ENCODE measurements at regions not wholly inside any gene's neighbourhood (a gene's known extent, or its start where the extent isn't known, plus 50 kb on each side); places are given as distances from the start of the nearest gene placed in this dataset.

GRCh38 chr13:54184576-54184975 is 1156.0 kb downstream of the OLFM4 start:
- Histone ChIP-seq H3K4me3 (ENCODE audit: low read depth, low read length) (no peak overlapping the region), H3K27ac (ENCODE audit: low read depth, low read length) (no peak overlapping the region), H3K9me3 (ENCODE audit: control insufficient read depth, insufficient read depth, low read length) (no peaks in the 10 kb centered on the region), H3K36me3 (ENCODE audit: control insufficient read depth, insufficient read depth, low read length) (no peaks in the 10 kb centered on the region), H3K4me1 (ENCODE audit: control insufficient read depth, insufficient read depth, low read length) (no peaks in the 10 kb centered on the region), H3K27me3 (ENCODE audit: control insufficient read depth, insufficient read depth, low read length) (no peaks in the 10 kb centered on the region)
- no CpG with 5 or more reads among the region's 4 CpGs for WGBS (ENCODE audit: insufficient coverage)
- DNase-seq (ENCODE audit: low read depth in 4 of 6, low spot score in 6 of 6), result no peak

- Histone ChIP-seq H3K4me1 (ENCODE audit: control insufficient read depth, insufficient read depth, low read length) (no peaks in the 10 kb centered on the region), H3K27me3 (ENCODE audit: control insufficient read depth, insufficient read depth, low read length) (no peaks in the 10 kb centered on the region), H3K4me3 (ENCODE audit: low read depth, low read length) (no peak overlapping the region), H3K9me3 (ENCODE audit: control insufficient read depth, insufficient read depth, low read length) (no peaks in the 10 kb centered on the region), H3K36me3 (ENCODE audit: control insufficient read depth, insufficient read depth, low read length) (no peaks in the 10 kb centered on the region), H3K27ac (ENCODE audit: low read depth, low read length) (no peak overlapping the region)
- 71% methylated on average over 1 of the region's 2 CpGs for WGBS (ENCODE audit: insufficient coverage)
- DNase-seq (ENCODE audit: low read depth in 4 of 6, low spot score in 6 of 6), result no peak
Measured at GRCh38 chr13:54185101-54185500, 1156.5 kb downstream of the OLFM4 start.

DNA sequence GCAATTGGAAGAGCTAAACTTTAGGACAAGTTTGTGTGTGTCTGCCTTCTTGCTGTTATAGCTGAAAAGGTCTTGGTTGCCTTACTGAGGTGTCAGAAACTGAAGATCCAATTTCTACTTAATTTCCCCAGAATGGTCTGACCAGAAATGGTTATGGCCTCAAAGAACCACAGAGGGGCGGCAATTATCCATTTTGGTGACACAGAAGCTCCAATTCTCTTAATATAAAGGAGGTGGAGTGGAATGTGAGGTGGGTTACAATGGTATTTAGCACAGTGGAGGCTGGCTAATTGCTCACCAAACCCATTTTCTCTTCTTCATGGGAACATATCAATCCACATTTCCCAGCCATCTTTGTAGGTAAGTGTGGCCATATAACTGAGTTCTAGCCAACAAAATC is 1157.2 kb downstream of the OLFM4 start:
- peak in 1 of 6 donors; percentile 17 for DNase-seq (ENCODE audit: low read depth in 4 of 6, low spot score in 6 of 6)
- H3K27ac ChIP-seq (ENCODE audit: low read depth, low read length), result no peak overlapping the region
- H3K27me3 ChIP-seq (ENCODE audit: control insufficient read depth, insufficient read depth, low read length), result no peaks in the 10 kb centered on the region
- H3K4me3 ChIP-seq (ENCODE audit: low read depth, low read length), result no peak overlapping the region
- no peaks in the 10 kb centered on the region for H3K4me1 ChIP-seq (ENCODE audit: control insufficient read depth, insufficient read depth, low read length)
- H3K36me3 ChIP-seq (ENCODE audit: control insufficient read depth, insufficient read depth, low read length), result no peaks in the 10 kb centered on the region
- H3K9me3 ChIP-seq (ENCODE audit: control insufficient read depth, insufficient read depth, low read length), result no peaks in the 10 kb centered on the region
- WGBS (ENCODE audit: insufficient coverage), result no CpG with 5 or more reads among the region's 1 CpG

- H3K4me1 ChIP-seq (ENCODE audit: control insufficient read depth, insufficient read depth, low read length), result no peaks in the 10 kb centered on the region
- WGBS (ENCODE audit: insufficient coverage), result 92% methylated on average over 1 of the region's 1 CpG
- no peak for DNase-seq (ENCODE audit: low read depth in 4 of 6, low spot score in 6 of 6)
- H3K4me3 ChIP-seq (ENCODE audit: low read depth, low read length), result no peak overlapping the region
- no peaks in the 10 kb centered on the region for H3K9me3 ChIP-seq (ENCODE audit: control insufficient read depth, insufficient read depth, low read length)
- H3K27me3 ChIP-seq (ENCODE audit: control insufficient read depth, insufficient read depth, low read length), result no peaks in the 10 kb centered on the region
- H3K27ac ChIP-seq (ENCODE audit: low read depth, low read length), result no peak overlapping the region
- H3K36me3 ChIP-seq (ENCODE audit: control insufficient read depth, insufficient read depth, low read length), result no peaks in the 10 kb centered on the region
Measured at GRCh38 chr13:54187461-54187860, 1158.8 kb downstream of the OLFM4 start.

DNA sequence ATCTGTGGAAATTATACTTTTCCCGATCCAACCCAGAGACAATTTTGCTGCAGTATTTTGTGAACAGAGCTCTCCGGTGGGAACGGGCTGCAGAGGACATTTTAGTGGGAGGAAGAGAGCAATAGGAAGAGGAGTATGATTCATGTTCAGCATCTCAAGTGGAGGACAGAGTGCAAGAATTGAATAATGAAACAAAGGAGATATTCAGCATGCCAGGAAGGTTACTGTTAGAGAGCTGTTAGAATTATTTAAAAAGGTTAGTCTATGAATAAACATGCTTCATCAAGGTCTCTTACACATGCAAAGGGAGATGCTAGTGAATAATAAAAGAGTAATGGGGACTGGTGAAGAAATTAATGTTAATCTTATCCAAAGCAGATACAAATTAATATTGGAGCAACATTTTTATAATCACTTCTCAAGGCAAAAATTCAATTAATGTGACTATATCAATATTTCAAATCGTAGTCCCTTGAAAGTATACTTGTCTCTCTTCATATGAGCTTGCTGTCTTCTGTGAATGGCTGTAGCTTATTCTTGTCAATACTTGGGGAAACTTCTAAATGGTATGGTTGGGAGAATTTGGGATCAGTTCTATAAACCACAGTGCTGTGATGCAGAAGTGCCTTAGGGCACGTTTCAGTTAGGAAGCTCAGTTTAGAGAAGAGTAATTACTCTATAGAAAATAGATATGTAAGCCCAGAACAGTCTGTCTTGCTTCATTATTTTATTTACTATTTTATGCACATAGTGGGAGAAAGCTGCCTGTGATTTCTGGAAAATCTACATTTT is 1165.8 kb downstream of the OLFM4 start:
- Histone ChIP-seq H3K4me3 (ENCODE audit: low read depth, low read length) (no peak overlapping the region), H3K4me1 (ENCODE audit: control insufficient read depth, insufficient read depth, low read length) (no peaks in the 10 kb centered on the region)
- peak in 2 of 6 donors; percentile 14 to 54 for DNase-seq (ENCODE audit: low read depth in 4 of 6, low spot score in 6 of 6)

DNA sequence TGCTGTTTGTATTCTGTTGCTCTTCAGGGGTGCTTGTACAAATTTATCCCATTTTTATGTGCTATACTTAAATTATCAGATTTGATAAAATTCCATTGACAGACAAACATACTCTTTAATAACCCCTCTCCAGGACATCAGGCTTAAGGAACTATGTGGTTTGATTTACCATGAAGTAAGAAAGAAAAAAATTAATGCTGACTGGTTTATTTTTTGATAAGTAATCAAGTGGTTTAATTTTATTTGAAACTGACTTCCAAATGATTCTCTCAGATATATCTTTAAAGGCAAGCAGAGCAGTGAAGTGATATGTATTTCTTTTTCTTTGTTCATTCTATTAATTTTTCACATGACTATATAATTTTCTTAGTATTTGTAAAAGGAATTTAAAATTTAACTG is 1168.1 kb downstream of the OLFM4 start:
- Histone ChIP-seq H3K36me3 (ENCODE audit: control insufficient read depth, insufficient read depth, low read length) (no peaks in the 10 kb centered on the region), H3K9me3 (ENCODE audit: control insufficient read depth, insufficient read depth, low read length) (no peaks in the 10 kb centered on the region), H3K4me3 (ENCODE audit: low read depth, low read length) (no peak overlapping the region), H3K27ac (ENCODE audit: low read depth, low read length) (no peak overlapping the region), H3K27me3 (ENCODE audit: control insufficient read depth, insufficient read depth, low read length) (no peaks in the 10 kb centered on the region), H3K4me1 (ENCODE audit: control insufficient read depth, insufficient read depth, low read length) (no peaks in the 10 kb centered on the region)
- DNase-seq (ENCODE audit: low read depth in 4 of 6, low spot score in 6 of 6), result no peak

More for the DNA sequence above, 1165.8 kb downstream of the OLFM4 start:
- 29% methylated on average over 2 of the region's 5 CpGs for WGBS (ENCODE audit: insufficient coverage)
- Histone ChIP-seq H3K9me3 (ENCODE audit: control insufficient read depth, insufficient read depth, low read length) (no peaks in the 10 kb centered on the region), H3K27ac (ENCODE audit: low read depth, low read length) (no peak overlapping the region), H3K27me3 (ENCODE audit: control insufficient read depth, insufficient read depth, low read length) (no peaks in the 10 kb centered on the region), H3K36me3 (ENCODE audit: control insufficient read depth, insufficient read depth, low read length) (no peaks in the 10 kb centered on the region)

DNA sequence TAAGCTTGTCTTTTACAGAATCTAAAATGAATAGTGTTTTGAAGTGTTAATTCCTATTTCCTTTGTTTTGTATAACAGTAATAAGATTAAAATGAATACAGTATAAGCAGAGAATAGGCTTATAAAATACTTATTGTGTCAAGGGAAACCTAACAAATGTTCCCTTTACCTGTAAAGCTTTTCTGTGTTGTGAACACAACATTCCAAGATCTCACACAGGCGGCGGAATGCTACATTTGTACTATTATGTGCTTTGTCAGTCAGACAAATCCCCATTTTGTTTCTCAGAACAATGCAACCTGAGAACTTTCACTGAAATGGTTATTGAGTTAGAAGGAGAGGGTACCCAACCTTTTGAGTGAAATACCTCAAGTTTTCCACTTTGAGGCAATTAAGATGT is 1170.3 kb downstream of the OLFM4 start:
- no peaks in the 10 kb centered on the region for H3K36me3 ChIP-seq (ENCODE audit: control insufficient read depth, insufficient read depth, low read length)
- H3K4me3 ChIP-seq (ENCODE audit: low read depth, low read length), result no peak overlapping the region
- no peak for DNase-seq (ENCODE audit: low read depth in 4 of 6, low spot score in 6 of 6)
- no peaks in the 10 kb centered on the region for H3K4me1 ChIP-seq (ENCODE audit: control insufficient read depth, insufficient read depth, low read length)
- H3K27ac ChIP-seq (ENCODE audit: low read depth, low read length), result no peak overlapping the region
- H3K9me3 ChIP-seq (ENCODE audit: control insufficient read depth, insufficient read depth, low read length), result no peaks in the 10 kb centered on the region
- no peaks in the 10 kb centered on the region for H3K27me3 ChIP-seq (ENCODE audit: control insufficient read depth, insufficient read depth, low read length)
- WGBS (ENCODE audit: insufficient coverage), result no CpG with 5 or more reads among the region's 2 CpGs

DNA sequence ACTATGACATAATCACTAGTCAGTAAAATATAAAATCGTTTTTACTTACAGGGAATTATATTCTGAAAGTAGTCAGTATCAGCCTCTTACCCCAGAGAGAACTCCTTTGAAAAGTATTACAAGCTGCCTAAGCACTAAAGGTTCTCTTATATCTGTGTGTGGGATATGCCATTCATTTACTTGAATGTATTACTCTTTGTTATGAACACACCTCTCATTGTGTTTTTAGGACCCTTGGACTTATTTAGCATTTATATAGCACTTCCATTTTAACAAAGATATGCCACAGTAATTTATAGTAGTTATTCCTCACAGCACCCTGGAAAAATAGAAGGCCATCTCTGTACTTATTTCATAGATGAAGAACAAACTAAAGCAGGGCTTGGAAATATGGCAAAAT is 1178.0 kb downstream of the OLFM4 start:
- no peaks in the 10 kb centered on the region for H3K27me3 ChIP-seq (ENCODE audit: control insufficient read depth, insufficient read depth, low read length)
- H3K4me3 ChIP-seq (ENCODE audit: low read depth, low read length), result no peak overlapping the region
- no CpG with 5 or more reads among the region's 1 CpG for WGBS (ENCODE audit: insufficient coverage)
- no peaks in the 10 kb centered on the region for H3K36me3 ChIP-seq (ENCODE audit: control insufficient read depth, insufficient read depth, low read length)
- H3K4me1 ChIP-seq (ENCODE audit: control insufficient read depth, insufficient read depth, low read length), result no peaks in the 10 kb centered on the region
- DNase-seq (ENCODE audit: low read depth in 4 of 6, low spot score in 6 of 6), result no peak
- no peaks in the 10 kb centered on the region for H3K9me3 ChIP-seq (ENCODE audit: control insufficient read depth, insufficient read depth, low read length)
- H3K27ac ChIP-seq (ENCODE audit: low read depth, low read length), result no peak overlapping the region

- no CpG with 5 or more reads among the region's 2 CpGs for WGBS (ENCODE audit: insufficient coverage)
- Histone ChIP-seq H3K27ac (ENCODE audit: low read depth, low read length) (no peak overlapping the region), H3K9me3 (ENCODE audit: control insufficient read depth, insufficient read depth, low read length) (no peaks in the 10 kb centered on the region), H3K4me3 (ENCODE audit: low read depth, low read length) (no peak overlapping the region), H3K27me3 (ENCODE audit: control insufficient read depth, insufficient read depth, low read length) (no peaks in the 10 kb centered on the region), H3K4me1 (ENCODE audit: control insufficient read depth, insufficient read depth, low read length) (no peaks in the 10 kb centered on the region), H3K36me3 (ENCODE audit: control insufficient read depth, insufficient read depth, low read length) (no peaks in the 10 kb centered on the region)
- DNase-seq (ENCODE audit: low read depth in 4 of 6, low spot score in 6 of 6), result no peak
Measured at GRCh38 chr13:54210397-54211049, 1181.9 kb downstream of the OLFM4 start.

DNA sequence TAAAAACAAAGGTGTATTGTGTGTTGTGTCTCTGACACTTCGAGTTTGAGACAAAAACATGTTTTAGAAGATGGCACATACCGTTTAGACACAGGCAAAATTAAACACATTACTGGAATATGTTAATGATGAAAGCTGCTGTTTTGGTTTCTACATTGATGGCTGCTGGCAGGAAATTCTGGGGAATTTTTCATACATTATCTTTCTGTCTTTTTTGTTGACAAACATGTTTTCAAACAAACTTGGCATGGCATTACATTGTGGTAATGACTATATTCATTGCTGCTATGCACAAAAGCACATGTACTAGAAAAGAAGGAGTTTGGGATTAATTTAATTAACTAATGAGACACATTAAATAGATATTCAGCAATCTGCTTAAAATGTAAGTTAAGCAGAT is 1187.6 kb downstream of the OLFM4 start:
- WGBS (ENCODE audit: insufficient coverage), result no CpG with 5 or more reads among the region's 2 CpGs
- peak in 1 of 6 donors; percentile 77 for DNase-seq (ENCODE audit: low read depth in 4 of 6, low spot score in 6 of 6)
- Histone ChIP-seq H3K9me3 (ENCODE audit: control insufficient read depth, insufficient read depth, low read length) (no peaks in the 10 kb centered on the region), H3K27me3 (ENCODE audit: control insufficient read depth, insufficient read depth, low read length) (no peaks in the 10 kb centered on the region), H3K4me3 (ENCODE audit: low read depth, low read length) (no peak overlapping the region), H3K36me3 (ENCODE audit: control insufficient read depth, insufficient read depth, low read length) (no peaks in the 10 kb centered on the region), H3K27ac (ENCODE audit: low read depth, low read length) (no peak overlapping the region), H3K4me1 (ENCODE audit: control insufficient read depth, insufficient read depth, low read length) (no peaks in the 10 kb centered on the region)
